Dedifferentiated amniotic fluid mesenchymal stem cell (primary cell): ENCODE measurements at regions not wholly inside any gene's neighbourhood (a gene's known extent, or its start where the extent isn't known, plus 50 kb on each side); places are given as distances from the start of the nearest gene placed in this dataset.

Source experiments
- DNase-seq: peaks from one replicate; pipeline ENCODE4 v3.0.0-alpha.2; 2016; ENCODE audit errors: extremely low spot score

GRCh38 chr13:26456650-26457049, 100.8 kb upstream of the WASF3 start:
- DNase-seq: no peak

DNA sequence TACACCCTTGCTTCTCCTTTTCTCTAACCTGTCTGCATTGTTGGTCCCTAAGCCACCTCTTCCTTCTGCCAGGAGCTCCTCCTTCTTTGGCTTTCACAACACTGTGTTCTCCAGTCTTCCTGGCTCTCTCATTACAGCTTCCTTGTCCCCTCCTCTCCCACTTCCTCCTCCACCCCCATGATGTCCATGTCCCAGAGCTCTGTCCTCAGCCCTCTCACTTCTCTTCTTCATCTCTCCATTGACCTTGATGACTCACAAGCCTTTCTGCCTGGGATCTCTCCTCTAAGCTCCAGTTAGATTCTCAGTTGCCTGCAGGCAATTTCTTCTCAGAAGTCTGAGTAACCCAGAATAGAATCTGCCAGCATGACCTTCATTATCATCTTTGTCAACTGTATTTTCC, 100.3 kb upstream of the WASF3 start:
- DNase-seq: no peak

- DNase-seq: no peak
Observed at GRCh38 chr13:26458196-26458749, 99.2 kb upstream of the WASF3 start.

DNA sequence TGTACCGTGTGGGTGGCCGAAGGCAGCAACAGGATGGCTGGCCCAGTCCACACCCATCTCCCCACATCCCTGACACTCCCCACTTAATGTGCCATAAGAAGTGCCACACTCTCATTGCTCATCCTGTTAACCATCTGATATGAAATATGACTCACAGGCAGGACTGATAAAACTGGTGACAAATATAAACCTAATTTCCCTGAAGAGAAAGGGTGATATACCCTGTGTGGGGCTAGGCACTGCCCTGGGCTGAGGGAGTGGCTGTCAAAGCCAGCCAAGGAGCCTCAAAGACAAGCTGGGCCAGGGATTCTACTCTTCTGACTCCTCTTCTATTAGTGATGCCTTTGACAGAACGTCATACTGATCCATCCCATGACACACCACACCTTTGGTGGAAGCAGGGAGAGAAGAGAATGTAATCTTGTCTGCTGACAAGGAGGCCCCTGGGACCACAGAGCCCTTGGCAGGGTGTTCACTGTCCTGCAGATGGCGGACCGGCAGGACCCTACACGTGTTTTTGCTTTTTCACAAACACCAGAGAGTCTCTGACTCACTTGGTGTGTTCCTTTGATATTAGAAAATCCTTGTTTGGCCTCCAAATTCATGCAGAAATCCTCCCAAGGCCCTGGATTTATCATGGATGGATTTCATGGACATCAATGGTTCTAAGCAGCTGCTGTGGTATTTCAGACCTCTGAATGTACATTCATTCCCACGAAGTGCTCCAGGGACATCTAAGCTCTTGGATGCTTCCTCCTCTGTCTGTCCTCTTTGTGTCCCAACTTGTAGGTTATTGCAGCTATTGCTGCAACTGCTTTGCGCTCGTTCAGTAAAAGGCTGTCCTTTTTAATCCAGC, 98.0 kb upstream of the WASF3 start:
- DNase-seq: no peak

GRCh38 chr13:26460648-26461047, 96.8 kb upstream of the WASF3 start:
- DNase-seq: no peak

DNA sequence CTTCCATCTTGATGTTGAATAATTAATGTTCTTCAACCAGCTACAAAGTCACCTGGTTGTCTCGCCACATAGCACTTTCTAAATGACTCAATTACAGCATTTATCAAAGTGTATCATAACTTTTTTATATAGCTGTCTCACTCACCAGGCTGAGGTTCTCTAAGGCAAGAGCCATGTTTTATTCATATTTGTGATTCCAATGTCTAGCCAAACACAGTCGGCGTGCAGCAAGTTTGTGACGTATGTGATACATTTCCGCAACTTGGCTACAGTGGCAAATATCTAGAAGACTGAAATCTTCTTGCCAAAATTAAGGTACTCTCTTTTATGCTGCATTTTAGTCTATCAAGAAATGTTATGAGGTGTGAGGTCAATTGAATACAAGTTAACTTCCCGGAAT, 94.2 kb upstream of the WASF3 start:
- DNase-seq: no peak

DNA sequence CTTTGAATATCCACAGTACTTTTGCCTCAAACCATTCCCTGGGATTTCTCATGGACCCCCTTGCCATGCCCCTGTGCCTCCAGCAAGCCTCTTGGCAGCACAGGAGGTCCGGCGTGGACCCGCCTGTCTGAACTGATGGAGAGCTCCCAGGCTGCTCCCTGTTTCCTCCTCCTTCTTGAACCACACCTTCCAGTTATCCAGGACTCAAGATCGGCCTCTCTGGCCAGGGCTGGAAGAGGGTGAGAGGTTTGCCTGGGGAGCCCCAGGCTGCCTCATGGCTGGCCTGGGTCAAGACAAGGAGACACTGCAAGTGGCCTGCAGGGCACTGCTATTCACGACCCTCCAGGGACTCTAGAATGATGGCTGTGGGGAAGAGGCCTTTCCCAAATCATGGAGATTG, 93.6 kb upstream of the WASF3 start:
- no peak for DNase-seq

DNA sequence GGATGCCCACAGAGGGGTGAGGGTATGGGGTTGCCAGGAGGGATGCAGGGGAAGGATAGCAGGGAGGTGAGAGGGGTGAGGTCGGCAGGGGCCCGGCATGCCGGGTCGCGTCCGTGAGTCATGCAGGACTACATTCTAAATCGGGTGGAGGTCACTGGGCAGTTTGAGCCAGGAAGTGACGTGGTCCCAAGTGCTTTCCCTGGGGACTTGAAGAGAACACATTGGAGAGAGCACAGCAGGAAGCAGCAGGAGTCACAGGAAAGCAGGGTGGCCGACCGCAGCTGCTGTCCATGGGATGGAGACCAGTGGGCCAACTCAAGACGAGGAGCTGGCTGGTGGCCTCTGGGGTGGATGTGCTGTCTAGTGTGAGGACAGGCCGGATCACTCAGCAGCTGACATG, 92.0 kb upstream of the WASF3 start:
- no peak for DNase-seq

- no peak for DNase-seq
Observed at GRCh38 chr13:26465954-26466353, 91.5 kb upstream of the WASF3 start.

GRCh38 chr13:26468265-26468801, 89.2 kb upstream of the WASF3 start:
- no peak for DNase-seq

- DNase-seq: no peak
Observed at GRCh38 chr13:26469602-26470001, 87.9 kb upstream of the WASF3 start.

DNA sequence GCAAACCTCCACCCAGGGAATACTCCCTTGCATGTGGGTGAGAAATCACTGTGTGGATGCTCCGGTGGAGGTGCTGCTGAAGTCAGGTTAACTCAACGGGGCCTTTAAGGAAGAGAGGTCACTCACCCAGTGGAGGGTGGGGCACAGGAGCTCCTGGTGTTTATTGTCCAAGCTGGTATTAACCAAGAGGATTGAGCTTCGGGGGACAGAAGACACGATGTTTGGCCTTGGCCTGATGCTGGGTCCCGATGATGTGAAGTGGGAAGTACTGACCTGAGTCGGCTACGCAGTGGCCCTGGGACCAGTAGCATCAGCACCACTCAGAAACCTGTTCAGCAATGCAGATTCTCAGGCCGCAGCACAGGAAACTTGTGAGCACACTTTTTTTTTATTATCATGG, 85.7 kb upstream of the WASF3 start:
- DNase-seq: no peak

- no peak for DNase-seq
Observed at GRCh38 chr13:26473571-26474230, 83.8 kb upstream of the WASF3 start.

GRCh38 chr13:26474286-26474685, 83.2 kb upstream of the WASF3 start:
- no peak for DNase-seq

- DNase-seq: no peak
Observed at GRCh38 chr13:26475176-26476110, 82.0 kb upstream of the WASF3 start.

GRCh38 chr13:26476111-26476781, 81.2 kb upstream of the WASF3 start:
- DNase-seq: no peak

GRCh38 chr13:26476782-26477142, 80.7 kb upstream of the WASF3 start:
- DNase-seq: no peak

GRCh38 chr13:26477681-26478080, 79.8 kb upstream of the WASF3 start:
- no peak for DNase-seq

DNA sequence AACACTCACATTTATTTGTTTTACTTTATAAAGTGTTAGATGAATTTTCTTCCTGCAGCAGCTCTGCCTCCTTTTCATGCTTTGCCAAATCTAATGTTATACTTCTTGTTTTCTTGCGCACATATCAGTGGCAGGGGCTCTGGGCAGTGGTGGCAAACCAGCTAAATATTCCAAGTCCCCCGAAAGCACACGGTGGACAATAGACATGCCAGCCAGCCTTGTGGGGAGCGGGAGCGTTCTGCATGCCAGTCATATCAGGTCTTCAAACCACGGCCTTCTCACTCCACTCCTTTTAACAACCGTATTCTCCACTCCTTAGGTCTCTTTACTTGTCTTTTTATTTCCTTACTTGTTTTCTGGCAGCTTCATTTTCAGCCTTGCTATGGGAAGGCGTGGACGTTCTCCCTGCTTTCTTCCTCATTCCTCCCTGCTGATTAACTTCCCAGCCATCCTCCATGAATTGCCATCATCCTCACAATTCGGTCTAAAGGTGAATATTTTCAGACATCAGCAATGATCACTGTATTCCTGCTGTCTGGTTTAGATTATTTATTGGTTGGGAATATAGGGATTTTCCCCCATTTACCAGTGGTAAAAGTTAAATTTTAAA, 77.1 kb upstream of the WASF3 start:
- no peak for DNase-seq

GRCh38 chr13:26482451-26483197, 74.9 kb upstream of the WASF3 start:
- DNase-seq: peak; percentile 74
